MM.1S (cell line): ENCODE measurements at regions not wholly inside any gene's neighbourhood (a gene's known extent, or its start where the extent isn't known, plus 50 kb on each side); places are given as distances from the start of the nearest gene placed in this dataset.

Source experiments
- DNase-seq: peaks from one replicate; pipeline ENCODE4 v3.0.0-alpha.2; 2015
- H2AFZ ChIP-seq: fragments of 300-600 bp; sonication (generic); 2 replicates; pipeline ENCODE4 v1.6.0; 2016; ENCODE audit warnings: antibody characterized with exemption, low read length
- H3F3A ChIP-seq: fragments of 300-600 bp; sonication (generic); 2 replicates; pipeline ENCODE4 v1.6.1; 2016; ENCODE audit warnings: mild to moderate bottlenecking, antibody characterized with exemption, low read length, moderate library complexity, mixed read lengths; ENCODE audit not compliant: insufficient read depth
- H3K27ac ChIP-seq: fragments of 300-600 bp; sonication (generic); 2 replicates; pipeline ENCODE4 v1.5.1; 2016; ENCODE audit warnings: mild to moderate bottlenecking, low read length
- H3K27me3 ChIP-seq: fragments of 300-600 bp; sonication (generic); replicated peaks from 2 replicates; pipeline ENCODE4 v1.6.0; 2016; ENCODE audit warnings: low read length; ENCODE audit not compliant: insufficient read depth
- H3K36me3 ChIP-seq: fragments of 300-600 bp; sonication (generic); replicated peaks from 2 replicates; pipeline ENCODE4 v1.6.1; 2016; ENCODE audit warnings: mild to moderate bottlenecking, low read length, mixed read lengths; ENCODE audit not compliant: insufficient read depth
- H3K4me1 ChIP-seq: fragments of 300-600 bp; sonication (generic); 2 replicates; pipeline ENCODE4 v1.6.1; 2016; ENCODE audit warnings: low read length, mixed read lengths
- H3K4me2 ChIP-seq: fragments of 300-600 bp; sonication (generic); 2 replicates; pipeline ENCODE4 v1.6.0; 2016; ENCODE audit warnings: low read depth, low read length
- H3K4me3 ChIP-seq: fragments of 300-600 bp; sonication (generic); 2 replicates; pipeline ENCODE4 v1.5.1; 2016; ENCODE audit warnings: low read length, mixed read lengths
- H3K79me2 ChIP-seq: fragments of 300-600 bp; sonication (generic); 2 replicates; pipeline ENCODE4 v1.6.1; 2016; ENCODE audit warnings: mixed run types, low read length, mixed read lengths
- H3K9ac ChIP-seq: fragments of 300-600 bp; sonication (generic); 2 replicates; pipeline ENCODE4 v1.6.1; 2016; ENCODE audit warnings: low read length, mixed read lengths
- H3K9me2 ChIP-seq: fragments of 300-600 bp; sonication (generic); replicated peaks from 2 replicates; pipeline ENCODE4 v1.6.1; 2016; ENCODE audit warnings: mild to moderate bottlenecking, low read length, mixed read lengths; ENCODE audit not compliant: insufficient read depth
- H3K9me3 ChIP-seq: fragments of 300-600 bp; sonication (generic); replicated peaks from 2 replicates; pipeline ENCODE4 v1.6.1; 2016; ENCODE audit warnings: mild to moderate bottlenecking, low read length, mixed read lengths; ENCODE audit not compliant: insufficient read depth
- H4K20me1 ChIP-seq: fragments of 300-600 bp; sonication (generic); 2 replicates; pipeline ENCODE4 v1.6.1; 2016; ENCODE audit warnings: mild to moderate bottlenecking, low read length, moderate library complexity, mixed read lengths; ENCODE audit not compliant: insufficient read depth
- CTCF ChIP-seq: fragments of 300-600 bp; sonication (generic); IDR thresholded peaks from 2 replicates; pipeline ENCODE4 v1.5.1; 2016; ENCODE audit warnings: antibody characterized with exemption, low read length, mixed read lengths
- EZH2 ChIP-seq: fragments of 300-600 bp; sonication (generic); optimal IDR thresholded peaks from 2 replicates; pipeline ENCODE3; 2017; ENCODE audit warnings: low read depth, mild to moderate bottlenecking, antibody characterized with exemption, low read length, mixed read lengths
- EZH2phosphoT487 ChIP-seq: fragments of 300-600 bp; sonication (generic); IDR thresholded peaks from 2 replicates; pipeline ENCODE4 v1.6.1; 2018; ENCODE audit warnings: antibody characterized with exemption, low read length

- no peak overlapping the region for H2AFZ ChIP-seq
- no peaks in the 10 kb centered on the region for H3K79me2 ChIP-seq
- H3K27me3 ChIP-seq, result no peaks in the 10 kb centered on the region
- no peak for DNase-seq
- H4K20me1 ChIP-seq, result no peaks in the 10 kb centered on the region
- H3K4me2 ChIP-seq, result no peak overlapping the region
- H3K9me2 ChIP-seq, result no peaks in the 10 kb centered on the region
- H3K36me3 ChIP-seq, result no peaks in the 10 kb centered on the region
- H3K9ac ChIP-seq, result no peak overlapping the region
- H3K9me3 ChIP-seq, result no peaks in the 10 kb centered on the region
- TF ChIP-seq CTCF (no peak), EZH2phosphoT487 (no peak), EZH2 (no peak)
- H3K4me1 ChIP-seq, result no peaks in the 10 kb centered on the region
- no peaks in the 10 kb centered on the region for H3F3A ChIP-seq
- no peak overlapping the region for H3K27ac ChIP-seq
- no peak overlapping the region for H3K4me3 ChIP-seq
Observed at GRCh38 chr6:129959358-129959930, 58.9 kb upstream of the L3MBTL3 start.

- H3K79me2 ChIP-seq, result no peaks in the 10 kb centered on the region
- no peak overlapping the region for H3K27ac ChIP-seq
- H3F3A ChIP-seq, result no peaks in the 10 kb centered on the region
- H3K36me3 ChIP-seq, result no peaks in the 10 kb centered on the region
- no peak overlapping the region for H2AFZ ChIP-seq
- no peak overlapping the region for H3K4me2 ChIP-seq
- TF ChIP-seq EZH2, result no peak
- TF ChIP-seq EZH2phosphoT487, result no peak
- TF ChIP-seq CTCF, result no peak
- no peaks in the 10 kb centered on the region for H3K9me3 ChIP-seq
- H3K4me1 ChIP-seq, result no peaks in the 10 kb centered on the region
- no peak overlapping the region for H3K9ac ChIP-seq
- no peaks in the 10 kb centered on the region for H4K20me1 ChIP-seq
- no peak overlapping the region for H3K4me3 ChIP-seq
- no peaks in the 10 kb centered on the region for H3K9me2 ChIP-seq
- DNase-seq, result no peak
- H3K27me3 ChIP-seq, result no peaks in the 10 kb centered on the region
Observed at GRCh38 chr6:129957941-129958898, 60.2 kb upstream of the L3MBTL3 start.

- TF ChIP-seq EZH2phosphoT487 (no peak), CTCF (no peak), EZH2 (no peak)
Observed at GRCh38 chr6:129955584-129955983, 62.8 kb upstream of the L3MBTL3 start.

More at GRCh38 chr6:129955584-129955983, 62.8 kb upstream of the L3MBTL3 start:
- H3K4me2 ChIP-seq, result no peak overlapping the region
- no peaks in the 10 kb centered on the region for H3K9me2 ChIP-seq
- no peaks in the 10 kb centered on the region for H4K20me1 ChIP-seq
- no peak overlapping the region for H3K27ac ChIP-seq
- H3K4me1 ChIP-seq, result peaks cover 14% of the 10 kb centered on the region
- no peak overlapping the region for H2AFZ ChIP-seq
- H3K4me3 ChIP-seq, result no peak overlapping the region
- no peaks in the 10 kb centered on the region for H3K9me3 ChIP-seq
- H3K36me3 ChIP-seq, result no peaks in the 10 kb centered on the region
- H3F3A ChIP-seq, result no peaks in the 10 kb centered on the region; the same call in 1 of the 2 replicates
- H3K79me2 ChIP-seq, result no peaks in the 10 kb centered on the region
- DNase-seq, result no peak
- no peaks in the 10 kb centered on the region for H3K27me3 ChIP-seq
- no peak overlapping the region for H3K9ac ChIP-seq
